Peyer's patch (tissue), 4 donors: ENCODE measurements at regions not wholly inside any gene's neighbourhood (a gene's known extent, or its start where the extent isn't known, plus 50 kb on each side); places are given as distances from the start of the nearest gene placed in this dataset.

Experiments used
- POLR2A ChIP-seq, 2 donors: fragments of 450-650 bp; IDR thresholded peaks; one replicate each; pipeline ENCODE4 v1.5.1; 2017; ENCODE audit warnings: antibody characterized with exemption in 2 of 2, mild to moderate bottlenecking in 2 of 2, moderate library complexity in 2 of 2
- TF ChIP-seq, protein P1 (sequence below), 6 experiments: fragments of 450-650 bp in 4 of 6; fragments of 200-600 bp in 2 of 6; sonication (generic) in 1 of 6; IDR thresholded peaks; one replicate each; pipeline ENCODE4 v1.5.1; 2017 to 2019; ENCODE audit warnings: antibody characterized with exemption in 6 of 6, mild to moderate bottlenecking in 3 of 6, moderate library complexity in 1 of 6

DNA sequence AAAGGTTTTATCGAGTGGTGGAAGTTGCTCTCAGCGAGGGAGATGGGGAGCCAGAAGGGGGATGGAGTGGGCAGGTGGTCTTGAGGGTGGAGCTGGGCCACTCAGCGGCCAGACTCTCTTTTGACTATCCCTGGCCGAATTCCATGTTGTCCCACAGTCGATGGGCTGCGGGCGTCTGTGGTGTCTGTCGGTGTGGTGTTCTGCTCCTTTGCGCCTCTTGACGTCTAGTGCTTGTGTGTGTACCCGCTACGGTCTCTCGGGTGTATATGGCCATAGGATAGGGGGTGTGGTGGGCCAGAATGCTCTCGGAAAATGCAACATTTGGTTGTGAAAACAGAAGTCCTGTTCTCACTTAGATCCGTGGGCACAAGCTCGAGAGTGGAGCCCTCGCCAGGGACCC is 297.0 kb downstream of the CGGBP1 start:
- TF ChIP-seq, protein P1, sequence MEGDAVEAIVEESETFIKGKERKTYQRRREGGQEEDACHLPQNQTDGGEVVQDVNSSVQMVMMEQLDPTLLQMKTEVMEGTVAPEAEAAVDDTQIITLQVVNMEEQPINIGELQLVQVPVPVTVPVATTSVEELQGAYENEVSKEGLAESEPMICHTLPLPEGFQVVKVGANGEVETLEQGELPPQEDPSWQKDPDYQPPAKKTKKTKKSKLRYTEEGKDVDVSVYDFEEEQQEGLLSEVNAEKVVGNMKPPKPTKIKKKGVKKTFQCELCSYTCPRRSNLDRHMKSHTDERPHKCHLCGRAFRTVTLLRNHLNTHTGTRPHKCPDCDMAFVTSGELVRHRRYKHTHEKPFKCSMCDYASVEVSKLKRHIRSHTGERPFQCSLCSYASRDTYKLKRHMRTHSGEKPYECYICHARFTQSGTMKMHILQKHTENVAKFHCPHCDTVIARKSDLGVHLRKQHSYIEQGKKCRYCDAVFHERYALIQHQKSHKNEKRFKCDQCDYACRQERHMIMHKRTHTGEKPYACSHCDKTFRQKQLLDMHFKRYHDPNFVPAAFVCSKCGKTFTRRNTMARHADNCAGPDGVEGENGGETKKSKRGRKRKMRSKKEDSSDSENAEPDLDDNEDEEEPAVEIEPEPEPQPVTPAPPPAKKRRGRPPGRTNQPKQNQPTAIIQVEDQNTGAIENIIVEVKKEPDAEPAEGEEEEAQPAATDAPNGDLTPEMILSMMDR (IDR thresholded peaks at IDR 0.05), result no peak
- TF ChIP-seq POLR2A (IDR thresholded peaks at IDR 0.05), result no peak
